Smooth muscle cell (in vitro differentiated cells): ENCODE measurements at regions not wholly inside any gene's neighbourhood (a gene's known extent, or its start where the extent isn't known, plus 50 kb on each side); places are given as distances from the start of the nearest gene placed in this dataset.

Source experiments
- DNase-seq: peaks from one replicate; lab custom pipeline; 2025; ENCODE audit not compliant: unreplicated experiment; lab: John Stamatoyannopoulos, UW
- H2AFZ ChIP-seq: fragments of 200-600 bp; sonication (generic); 2 replicates; pipeline ENCODE4 v1.6.0; 2016; ENCODE audit warnings: antibody characterized with exemption, low read depth, mild to moderate bottlenecking
- H3F3A ChIP-seq: fragments of 200-600 bp; sonication (generic); 2 replicates; pipeline ENCODE4 v1.6.0; 2017; ENCODE audit warnings: antibody characterized with exemption, low read depth
- H3K27ac ChIP-seq: fragments of 200-600 bp; sonication (generic); 2 replicates; pipeline ENCODE4 v1.5.1; 2016; ENCODE audit warnings: low read depth, mild to moderate bottlenecking
- H3K27me3 ChIP-seq: fragments of 200-600 bp; sonication (generic); 2 replicates; pipeline ENCODE4 v1.6.1; 2016; ENCODE audit warnings: low read depth, mild to moderate bottlenecking
- H3K36me3 ChIP-seq: fragments of 200-600 bp; sonication (generic); 2 replicates; pipeline ENCODE4 v1.5.1; 2016; ENCODE audit warnings: low read depth
- H3K4me1 ChIP-seq: fragments of 200-600 bp; sonication (generic); 2 replicates; pipeline ENCODE4 v1.5.1; 2016; ENCODE audit warnings: low read depth
- H3K4me2 ChIP-seq: fragments of 200-600 bp; sonication (generic); 2 replicates; pipeline ENCODE4 v1.6.0; 2016; ENCODE audit warnings: mild to moderate bottlenecking
- H3K4me3 ChIP-seq: fragments of 200-600 bp; sonication (generic); 2 replicates; pipeline ENCODE4 v1.5.1; 2016; ENCODE audit warnings: mild to moderate bottlenecking
- H3K79me2 ChIP-seq: fragments of 200-600 bp; sonication (generic); 2 replicates; pipeline ENCODE4 v1.6.0; 2016; ENCODE audit warnings: low read depth, mild to moderate bottlenecking
- H3K9ac ChIP-seq: fragments of 200-600 bp; sonication (generic); 2 replicates; pipeline ENCODE4 v1.6.0; 2016; ENCODE audit warnings: low read depth
- H3K9me3 ChIP-seq: fragments of 200-600 bp; sonication (generic); replicated peaks from 2 replicates; pipeline ENCODE4 v1.5.1; 2016; ENCODE audit warnings: low read depth
- H4K20me1 ChIP-seq: fragments of 200-600 bp; sonication (generic); 2 replicates; pipeline ENCODE4 v1.6.0; 2016; ENCODE audit warnings: low read depth
- CTCF ChIP-seq: fragments of 200-600 bp; sonication (generic); IDR thresholded peaks from 2 replicates; pipeline ENCODE4 v1.5.1; 2017; ENCODE audit warnings: borderline replicate concordance, mild to moderate bottlenecking, antibody characterized with exemption; ENCODE audit not compliant: insufficient read depth, poor library complexity, severe bottlenecking
- WGBS: methylation state at CpG from one replicate; pipeline ENCODE4 v1.1.7; 2016; ENCODE audit warnings: low lambda C conversion rate; 5-methylcytosine and 5-hydroxymethylcytosine counted together

- Histone ChIP-seq H2AFZ (no peak overlapping the region), H3K4me1 (no peaks in the 10 kb centered on the region), H3K79me2 (no peaks in the 10 kb centered on the region), H3K27me3 (no peaks in the 10 kb centered on the region), H3F3A (no peaks in the 10 kb centered on the region), H4K20me1 (no peaks in the 10 kb centered on the region), H3K9ac (no peak overlapping the region), H3K9me3 (no peaks in the 10 kb centered on the region), H3K36me3 (no peaks in the 10 kb centered on the region), H3K4me3 (no peak overlapping the region), H3K4me2 (no peak overlapping the region), H3K27ac (no peak overlapping the region)
- 95% methylated on average over 1 of the region's 1 CpG for WGBS
- TF ChIP-seq CTCF, result no peak
- DNase-seq, result no peak
These were observed 71.3 kb upstream of the PSMA6 start for GRCh38 chr14:35220920-35221319.

- Histone ChIP-seq H3K36me3 (no peaks in the 10 kb centered on the region), H3K4me3 (no peak overlapping the region), H3F3A (no peaks in the 10 kb centered on the region), H3K9me3 (no peaks in the 10 kb centered on the region), H2AFZ (no peak overlapping the region), H3K9ac (no peak overlapping the region), H3K79me2 (no peaks in the 10 kb centered on the region), H3K4me2 (no peak overlapping the region), H4K20me1 (no peaks in the 10 kb centered on the region), H3K4me1 (no peaks in the 10 kb centered on the region), H3K27me3 (no peaks in the 10 kb centered on the region), H3K27ac (no peak overlapping the region)
- whole genome bisulfite sequencing, result 87% methylated on average over 3 of the region's 3 CpGs
- no peak for TF ChIP-seq CTCF
- DNase-seq, result no peak
These were observed 70.7 kb upstream of the PSMA6 start for GRCh38 chr14:35221462-35221861.

GRCh38 chr14:35222324-35222723, 69.9 kb upstream of the PSMA6 start:
- 97% methylated on average over 2 of the region's 2 CpGs for WGBS

More at GRCh38 chr14:35222324-35222723, 69.9 kb upstream of the PSMA6 start:
- Histone ChIP-seq H3K4me3 (no peak overlapping the region), H3K27ac (no peak overlapping the region), H3K4me2 (no peak overlapping the region), H3K79me2 (no peaks in the 10 kb centered on the region), H3K4me1 (no peaks in the 10 kb centered on the region), H4K20me1 (no peaks in the 10 kb centered on the region), H2AFZ (no peak overlapping the region), H3K27me3 (no peaks in the 10 kb centered on the region), H3K36me3 (no peaks in the 10 kb centered on the region), H3K9ac (no peak overlapping the region), H3F3A (no peaks in the 10 kb centered on the region), H3K9me3 (no peaks in the 10 kb centered on the region)
- no peak for DNase-seq
- no peak for TF ChIP-seq CTCF
